Fibroblast of lung (primary cell): ENCODE measurements at regions not wholly inside any gene's neighbourhood (a gene's known extent, or its start where the extent isn't known, plus 50 kb on each side); places are given as distances from the start of the nearest gene placed in this dataset.

ENCODE experiments used
- DNase-seq, 2 donors: peaks; one replicate each; pipeline versions ENCODE4 v3.0.0 to v3.0.0-alpha.2; 2010; ENCODE audit warnings: low read depth in 2 of 2
- H2AFZ ChIP-seq: 2 replicates; pipeline ENCODE4 v1.5.1; 2012; ENCODE audit warnings: low read length, control low read depth, inconsistent platforms
- H3K27ac ChIP-seq: 2 replicates; pipeline ENCODE4 v1.5.1; 2011; ENCODE audit warnings: low read length, control low read depth; ENCODE audit not compliant: insufficient read depth
- H3K27me3 ChIP-seq: 2 replicates; pipeline ENCODE4 v1.5.1; 2011; ENCODE audit warnings: mild to moderate bottlenecking, low read length; ENCODE audit not compliant: control insufficient read depth, insufficient read depth
- H3K36me3 ChIP-seq: 2 replicates; pipeline ENCODE4 v1.5.1; 2011; ENCODE audit warnings: low read length; ENCODE audit not compliant: control insufficient read depth, insufficient read depth
- H3K4me1 ChIP-seq: 2 replicates; pipeline ENCODE4 v1.5.1; 2011; ENCODE audit warnings: low read length; ENCODE audit not compliant: control insufficient read depth, insufficient read depth; ENCODE audit errors: extremely low read depth
- H3K4me2 ChIP-seq: 2 replicates; pipeline ENCODE4 v1.5.1; 2011; ENCODE audit warnings: low read length, control low read depth; ENCODE audit not compliant: insufficient read depth; ENCODE audit errors: extremely low read depth
- H3K4me3 ChIP-seq, 4 experiments: fragments of 200-600 bp in 1 of 4; sonication (generic) in 1 of 4; replicated peaks in 1 of 4; 2 replicates each; pipeline ENCODE4 v1.5.1; 2011 to 2016; ENCODE audit warnings: low read length in 4 of 4, low read depth in 3 of 4, mild to moderate bottlenecking in 3 of 4, control low read depth in 2 of 4, inconsistent platforms in 1 of 4, mixed read lengths in 1 of 4; ENCODE audit not compliant: insufficient read depth in 1 of 4; ENCODE audit errors: control extremely low read depth in 1 of 4
- H3K79me2 ChIP-seq: 2 replicates; pipeline ENCODE4 v1.5.1; 2012; ENCODE audit warnings: mild to moderate bottlenecking, low read length, inconsistent platforms; ENCODE audit not compliant: control insufficient read depth, insufficient read depth
- H3K9ac ChIP-seq: 2 replicates; pipeline ENCODE4 v1.5.1; 2011; ENCODE audit warnings: mild to moderate bottlenecking, low read length, control low read depth; ENCODE audit not compliant: insufficient read depth
- H3K9me3 ChIP-seq: 2 replicates; pipeline ENCODE4 v1.5.1; 2012; ENCODE audit warnings: low read depth, low read length; ENCODE audit not compliant: control insufficient read depth, insufficient read depth
- H4K20me1 ChIP-seq: 2 replicates; pipeline ENCODE4 v1.5.1; 2011; ENCODE audit warnings: low read length; ENCODE audit not compliant: control insufficient read depth, insufficient read depth; ENCODE audit errors: extremely low read depth
- EZH2 ChIP-seq: IDR thresholded peaks from 2 replicates; pipeline ENCODE4 v1.5.1; 2012; ENCODE audit warnings: low read length, control low read depth, mild to moderate bottlenecking; ENCODE audit errors: missing control alignments
- TF ChIP-seq, protein P1 (sequence below), 2 donors: IDR thresholded peaks in 1 of 2; conservative IDR thresholded peaks in 1 of 2; 1 replicate in 1 of 2; 2 replicates in 1 of 2; pipeline ENCODE4 v1.5.1; 2011 to 2012; ENCODE audit warnings: low read length in 2 of 2, control low read depth in 1 of 2, inconsistent platforms in 1 of 2, low read depth in 1 of 2, mild to moderate bottlenecking in 1 of 2

DNA sequence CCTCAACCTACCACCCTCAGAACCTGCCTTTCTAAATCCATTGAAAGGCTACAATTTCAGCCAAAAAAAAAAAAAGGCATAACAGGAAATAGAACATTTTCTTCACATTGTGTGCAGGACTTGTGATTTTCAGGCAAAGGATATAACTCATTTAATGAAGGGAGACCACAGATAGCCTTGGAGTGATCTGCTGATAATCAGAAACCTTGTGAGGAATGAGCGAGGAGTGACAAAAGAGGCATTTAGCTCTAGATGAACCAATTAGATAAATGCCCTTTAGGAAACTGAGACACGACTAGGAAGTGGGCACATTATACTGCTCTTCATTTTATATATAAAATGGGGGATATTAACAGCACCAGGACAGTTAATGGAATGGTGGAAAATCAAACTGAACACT, 216.5 kb upstream of the GRIA4 start:
- Histone ChIP-seq H4K20me1 (no peaks in the 10 kb centered on the region), H3K36me3 (no peaks in the 10 kb centered on the region), H3K27me3 (no peaks in the 10 kb centered on the region), H3K27ac (no peak overlapping the region), H3K79me2 (no peaks in the 10 kb centered on the region), H3K9ac (no peak overlapping the region), H3K9me3 (no peaks in the 10 kb centered on the region), H3K4me3 (no peak overlapping the region), H2AFZ (no peak overlapping the region), H3K4me2 (no peak overlapping the region), H3K4me1 (no peaks in the 10 kb centered on the region)
- no peak for TF ChIP-seq EZH2
- TF ChIP-seq, protein P1, sequence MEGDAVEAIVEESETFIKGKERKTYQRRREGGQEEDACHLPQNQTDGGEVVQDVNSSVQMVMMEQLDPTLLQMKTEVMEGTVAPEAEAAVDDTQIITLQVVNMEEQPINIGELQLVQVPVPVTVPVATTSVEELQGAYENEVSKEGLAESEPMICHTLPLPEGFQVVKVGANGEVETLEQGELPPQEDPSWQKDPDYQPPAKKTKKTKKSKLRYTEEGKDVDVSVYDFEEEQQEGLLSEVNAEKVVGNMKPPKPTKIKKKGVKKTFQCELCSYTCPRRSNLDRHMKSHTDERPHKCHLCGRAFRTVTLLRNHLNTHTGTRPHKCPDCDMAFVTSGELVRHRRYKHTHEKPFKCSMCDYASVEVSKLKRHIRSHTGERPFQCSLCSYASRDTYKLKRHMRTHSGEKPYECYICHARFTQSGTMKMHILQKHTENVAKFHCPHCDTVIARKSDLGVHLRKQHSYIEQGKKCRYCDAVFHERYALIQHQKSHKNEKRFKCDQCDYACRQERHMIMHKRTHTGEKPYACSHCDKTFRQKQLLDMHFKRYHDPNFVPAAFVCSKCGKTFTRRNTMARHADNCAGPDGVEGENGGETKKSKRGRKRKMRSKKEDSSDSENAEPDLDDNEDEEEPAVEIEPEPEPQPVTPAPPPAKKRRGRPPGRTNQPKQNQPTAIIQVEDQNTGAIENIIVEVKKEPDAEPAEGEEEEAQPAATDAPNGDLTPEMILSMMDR (conservative IDR thresholded peaks at IDR 0.05 in 1 of 2, IDR thresholded peaks at IDR 0.05 in 1 of 2; ENCODE audit: low read depth in 1 of 2, low read length in 2 of 2), result no peak
- no peak for DNase-seq

DNA sequence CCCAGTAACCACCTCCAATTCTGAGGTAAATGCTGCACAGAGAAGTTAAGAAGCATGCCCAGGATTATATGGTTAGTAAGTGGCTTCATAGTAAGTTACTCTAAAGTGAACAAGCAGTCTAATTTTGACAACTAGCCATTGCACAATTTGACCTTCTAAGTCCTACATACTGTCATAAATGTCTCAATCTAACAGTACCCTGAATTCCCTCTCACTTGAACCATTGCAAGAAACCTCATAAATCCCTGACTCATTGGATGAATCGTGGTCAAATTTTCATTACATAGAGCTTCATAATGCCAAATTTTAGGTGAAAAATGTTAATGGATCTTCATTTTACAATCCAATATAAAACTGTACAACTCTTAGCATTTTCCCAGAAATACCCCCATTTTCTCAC, 217.3 kb upstream of the GRIA4 start:
- Histone ChIP-seq H4K20me1 (no peaks in the 10 kb centered on the region), H3K9me3 (no peaks in the 10 kb centered on the region), H3K79me2 (no peaks in the 10 kb centered on the region), H3K9ac (no peak overlapping the region), H3K27me3 (no peaks in the 10 kb centered on the region), H2AFZ (no peak overlapping the region), H3K4me2 (no peak overlapping the region), H3K27ac (no peak overlapping the region), H3K4me3 (no peak overlapping the region), H3K4me1 (no peaks in the 10 kb centered on the region), H3K36me3 (no peaks in the 10 kb centered on the region)
- peak; percentile 5 to 32 for DNase-seq
- no peak for TF ChIP-seq EZH2
- TF ChIP-seq, protein P1 (conservative IDR thresholded peaks at IDR 0.05 in 1 of 2, IDR thresholded peaks at IDR 0.05 in 1 of 2; ENCODE audit: low read depth in 1 of 2, low read length in 2 of 2), result no peak

DNA sequence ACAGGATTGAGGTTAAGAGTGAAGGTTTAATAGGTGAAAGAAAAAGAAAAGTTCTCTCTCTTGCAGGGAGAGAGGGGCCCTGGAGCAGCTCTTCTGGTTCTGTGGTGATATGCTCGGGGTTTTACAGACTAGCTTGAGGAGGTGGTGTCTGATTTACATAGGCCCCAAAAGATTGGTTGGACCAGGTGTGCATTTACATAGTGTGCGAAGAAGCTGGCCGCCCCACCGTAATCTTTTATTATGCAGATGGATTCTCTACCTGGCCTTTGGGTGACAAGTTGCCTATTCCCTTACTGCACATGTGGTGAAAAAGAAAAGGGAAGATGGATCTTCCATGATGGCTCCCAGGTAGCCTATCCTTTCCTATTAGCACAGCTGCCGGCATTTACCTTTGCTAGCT, 219.9 kb upstream of the GRIA4 start:
- Histone ChIP-seq H3K4me1 (no peaks in the 10 kb centered on the region), H3K36me3 (no peaks in the 10 kb centered on the region), H3K4me2 (no peak overlapping the region), H4K20me1 (no peaks in the 10 kb centered on the region), H2AFZ (no peak overlapping the region), H3K4me3 (no peak overlapping the region), H3K79me2 (no peaks in the 10 kb centered on the region), H3K9me3 (no peaks in the 10 kb centered on the region), H3K27me3 (no peaks in the 10 kb centered on the region), H3K9ac (no peak overlapping the region), H3K27ac (no peak overlapping the region)
- no peak for DNase-seq
- TF ChIP-seq EZH2, result no peak
- TF ChIP-seq, protein P1 (conservative IDR thresholded peaks at IDR 0.05 in 1 of 2, IDR thresholded peaks at IDR 0.05 in 1 of 2; ENCODE audit: low read depth in 1 of 2, low read length in 2 of 2), result no peak
